Kidney tubule cell (primary cell): ENCODE measurements at regions not wholly inside any gene's neighbourhood (a gene's known extent, or its start where the extent isn't known, plus 50 kb on each side); places are given as distances from the start of the nearest gene placed in this dataset.
A peak's percentile ranks its signal among the peaks of the same experiment; 100 is the strongest.

Source experiments
- DNase-seq: peaks from one replicate; pipeline ENCODE4 v3.0.0-alpha.2; 2018; ENCODE audit warnings: low spot score

- DNase-seq, result no peak
These were observed 239.9 kb upstream of the TPM1 start for GRCh38 chr15:62802612-62803011.

GRCh38 chr15:62803856-62804400 lies 238.6 kb upstream of the TPM1 start:
- no peak for DNase-seq

GRCh38 chr15:62805502-62805901 lies 237.0 kb upstream of the TPM1 start:
- DNase-seq, result no peak

- no peak for DNase-seq
These were observed 234.9 kb upstream of the TPM1 start for GRCh38 chr15:62807539-62808130.

- DNase-seq, result peak; percentile 52
These were observed 233.2 kb upstream of the TPM1 start for GRCh38 chr15:62809115-62809967.

GRCh38 chr15:62809968-62810260 lies 232.6 kb upstream of the TPM1 start:
- DNase-seq, result peak; percentile 65

GRCh38 chr15:62812515-62812835 lies 230.1 kb upstream of the TPM1 start:
- no peak for DNase-seq

- no peak for DNase-seq
These were observed 226.0 kb upstream of the TPM1 start for GRCh38 chr15:62816342-62817069.

GRCh38 chr15:62818691-62819090 lies 223.9 kb upstream of the TPM1 start:
- peak; percentile 10 for DNase-seq

GRCh38 chr15:62821384-62822131 lies 221.0 kb upstream of the TPM1 start:
- peak; percentile 95 for DNase-seq

- peak; percentile 66 for DNase-seq
These were observed 220.3 kb upstream of the TPM1 start for GRCh38 chr15:62822228-62822627.

- DNase-seq, result peak; percentile 56
These were observed 219.0 kb upstream of the TPM1 start for GRCh38 chr15:62823561-62823960.

GRCh38 chr15:62824111-62825015 lies 218.2 kb upstream of the TPM1 start:
- peak; percentile 63 for DNase-seq

- no peak for DNase-seq
These were observed 217.4 kb upstream of the TPM1 start for GRCh38 chr15:62825191-62825590.

GRCh38 chr15:62826561-62826960 lies 216.0 kb upstream of the TPM1 start:
- no peak for DNase-seq

GRCh38 chr15:62828364-62828763 lies 214.2 kb upstream of the TPM1 start:
- DNase-seq, result peak; percentile 47

GRCh38 chr15:62832231-62832630 lies 210.3 kb upstream of the TPM1 start:
- DNase-seq, result no peak

- no peak for DNase-seq
These were observed 208.9 kb upstream of the TPM1 start for GRCh38 chr15:62833646-62834045.

GRCh38 chr15:62834686-62835329 lies 207.7 kb upstream of the TPM1 start:
- peak; percentile 46 for DNase-seq

GRCh38 chr15:62835351-62835750 lies 207.2 kb upstream of the TPM1 start:
- DNase-seq, result no peak

- no peak for DNase-seq
These were observed 206.8 kb upstream of the TPM1 start for GRCh38 chr15:62835762-62836161.
